Right atrium auricular region (tissue), 2 donors: ENCODE measurements at regions not wholly inside any gene's neighbourhood (a gene's known extent, or its start where the extent isn't known, plus 50 kb on each side); places are given as distances from the start of the nearest gene placed in this dataset.

Source experiments
- DNase-seq: peaks from one replicate; pipeline ENCODE4 v3.0.0-alpha.2; 2019; ENCODE audit warnings: low spot score
- H3K27ac ChIP-seq, 2 donors: fragments of 200-600 bp; sonication (generic); 1 replicate in 1 of 2; 2 replicates in 1 of 2; pipeline ENCODE4 v1.5.1; 2016 to 2019
- H3K27me3 ChIP-seq, 2 donors: fragments of 200-600 bp; sonication (generic); one replicate each; pipeline versions ENCODE4 v1.5.1 to v1.6.0; 2017 to 2019
- H3K36me3 ChIP-seq: fragments of 200-600 bp; sonication (generic); one replicate; pipeline ENCODE4 v1.5.1; 2016
- H3K4me1 ChIP-seq, 2 donors: fragments of 200-600 bp; sonication (generic); one replicate each; pipeline versions ENCODE4 v1.5.1 to v1.6.0; 2017 to 2019
- H3K4me3 ChIP-seq, 2 donors: fragments of 200-600 bp; sonication (generic); 1 replicate in 1 of 2; 2 replicates in 1 of 2; pipeline ENCODE4 v1.5.1; 2017 to 2019; ENCODE audit warnings: mild to moderate bottlenecking in 1 of 2, moderate library complexity in 1 of 2
- H3K9me3 ChIP-seq, 2 donors: fragments of 200-600 bp; sonication (generic); one replicate each; pipeline ENCODE4 v1.5.1; 2019
- CTCF ChIP-seq, 2 donors: fragments of 200-600 bp; sonication (generic); IDR thresholded peaks; one replicate each; pipeline ENCODE4 v1.5.1; 2019; ENCODE audit warnings: antibody characterized with exemption in 2 of 2

- Histone ChIP-seq H3K4me1 (peaks cover 0 to 5% of the 10 kb centered on the region in 2 donors), H3K4me3 (no peak overlapping the region), H3K27ac (no peak overlapping the region), H3K27me3 (no peaks in the 10 kb centered on the region), H3K9me3 (no peaks in the 10 kb centered on the region), H3K36me3 (no peaks in the 10 kb centered on the region)
- DNase-seq, result peak; percentile 16
- TF ChIP-seq CTCF (IDR thresholded peaks at IDR 0.05), result no peak
Measured at GRCh38 chr7:35552691-35553090, 142.2 kb downstream of the HERPUD2 start.

- H3K27me3 ChIP-seq, result no peaks in the 10 kb centered on the region
- peaks cover 0 to 5% of the 10 kb centered on the region in 2 donors for H3K4me1 ChIP-seq
- no peaks in the 10 kb centered on the region for H3K36me3 ChIP-seq
- H3K4me3 ChIP-seq, result no peak overlapping the region
- no peak overlapping the region for H3K27ac ChIP-seq
- no peaks in the 10 kb centered on the region for H3K9me3 ChIP-seq
- DNase-seq, result peak; percentile 28
- no peak for TF ChIP-seq CTCF (IDR thresholded peaks at IDR 0.05)
Measured at GRCh38 chr7:35551321-35552081, 143.4 kb downstream of the HERPUD2 start.

GRCh38 chr7:35550831-35551230 is 144.1 kb downstream of the HERPUD2 start:
- no peak overlapping the region for H3K4me3 ChIP-seq
- H3K27me3 ChIP-seq, result no peaks in the 10 kb centered on the region
- no peaks in the 10 kb centered on the region for H3K9me3 ChIP-seq
- no peak overlapping the region for H3K27ac ChIP-seq
- DNase-seq, result peak; percentile 34
- no peaks in the 10 kb centered on the region for H3K36me3 ChIP-seq
- peaks cover 0 to 5% of the 10 kb centered on the region in 2 donors for H3K4me1 ChIP-seq
- no peak for TF ChIP-seq CTCF (IDR thresholded peaks at IDR 0.05)

- Histone ChIP-seq H3K36me3 (no peaks in the 10 kb centered on the region), H3K27me3 (no peaks in the 10 kb centered on the region), H3K27ac (no peak overlapping the region), H3K4me3 (no peak overlapping the region), H3K4me1 (peaks cover 0 to 5% of the 10 kb centered on the region in 2 donors), H3K9me3 (no peaks in the 10 kb centered on the region)
- peak; percentile 43 for DNase-seq
- TF ChIP-seq CTCF (IDR thresholded peaks at IDR 0.05), result no peak
Measured at GRCh38 chr7:35549781-35550180, 145.2 kb downstream of the HERPUD2 start.

GRCh38 chr7:35548291-35548690 is 146.6 kb downstream of the HERPUD2 start:
- H3K4me3 ChIP-seq, result no peak overlapping the region
- peak; percentile 52 for DNase-seq
- H3K9me3 ChIP-seq, result no peaks in the 10 kb centered on the region
- no peak for TF ChIP-seq CTCF (IDR thresholded peaks at IDR 0.05)
- H3K27me3 ChIP-seq, result no peaks in the 10 kb centered on the region
- no peaks in the 10 kb centered on the region for H3K36me3 ChIP-seq
- H3K4me1 ChIP-seq, result no peaks in the 10 kb centered on the region
- H3K27ac ChIP-seq, result no peak overlapping the region
